Ovary (tissue), 7 donors: ENCODE measurements at regions not wholly inside any gene's neighbourhood (a gene's known extent, or its start where the extent isn't known, plus 50 kb on each side); places are given as distances from the start of the nearest gene placed in this dataset.
"Not testable (repeated sequence)": the region's sequence is repeated elsewhere in the genome, so short reads cannot be mapped to it uniquely, and the experiment has no call there.

Experiments used
- DNase-seq, 5 donors: peaks; one replicate each; pipeline ENCODE4 v3.0.0-alpha.2; 2019 to 2020
- H3K27ac ChIP-seq, 2 donors: fragments of 200-600 bp; one replicate each; pipeline versions ENCODE4 v1.5.1 to v1.8.0; 2019 to 2022
- H3K27me3 ChIP-seq: fragments of 200-600 bp; one replicate; pipeline ENCODE4 v1.8.0; 2022
- H3K36me3 ChIP-seq: fragments of 200-600 bp; sonication (generic); one replicate; pipeline ENCODE4 v1.5.1; 2019
- H3K4me1 ChIP-seq: one replicate; pipeline ENCODE4 v1.8.1; 2013; ENCODE audit warnings: mild to moderate bottlenecking, moderate library complexity; ENCODE audit not compliant: insufficient read depth
- H3K4me3 ChIP-seq: fragments of 200-600 bp; sonication (generic); one replicate; pipeline ENCODE4 v1.5.1; 2017
- H3K9me3 ChIP-seq, 2 donors: fragments of 200-600 bp in 1 of 2; sonication (generic) in 1 of 2; one replicate each; pipeline versions ENCODE4 v1.5.1 to v1.8.1; 2013 to 2019; ENCODE audit warnings: mild to moderate bottlenecking in 1 of 2, moderate library complexity in 1 of 2
- CTCF ChIP-seq, 3 donors: fragments of 450-650 bp in 2 of 3; fragments of 200-600 bp in 1 of 3; IDR thresholded peaks; one replicate each; pipeline versions ENCODE4 v1.5.1 to v1.8.0; 2016 to 2022; ENCODE audit warnings: antibody characterized with exemption in 3 of 3, mild to moderate bottlenecking in 1 of 3
- EP300 ChIP-seq: sonication (generic); formaldehyde crosslinking; IDR thresholded peaks from one replicate; pipeline ENCODE4 v1.6.1; 2017; ENCODE audit warnings: antibody characterized with exemption
- POLR2A ChIP-seq: fragments of 450-650 bp; IDR thresholded peaks from one replicate; pipeline ENCODE4 v1.6.1; 2017; ENCODE audit warnings: antibody characterized with exemption, mild to moderate bottlenecking, moderate library complexity
- WGBS, 3 donors: extraction: QIAGEN DNeasy Blood & Tissue Kit in 1 of 3; methylation state at CpG; one replicate each; pipeline versions ENCODE4 v1.1.5 to v1.1.7; 2013 to 2017; 5-methylcytosine and 5-hydroxymethylcytosine counted together
- intact Hi-C, 4 donors: fragments of 100-400 bp; cut with DNase I; formaldehyde crosslinking; loops; one replicate each; pipeline versions ENCODE4 v1.11.0 to v1.15.1; 2022 to 2023
- donor health status: DM: no; HTN: no; CAD: no; lungs with moderate emphysema.
- donor health status: DM: no; HTN: no; CAD: no.
- donor health status: Bipolar disorder and iron deficiency.
- donor health status: DM: no; HTN: no; CAD: no.
- donor health status: DM: yes; HTN: yes; CAD: no.

GRCh38 chr2:16219292-16219975 is 279.1 kb downstream of the MYCN start:
- Histone ChIP-seq H3K27ac (no peak overlapping the region), H3K4me1 (no peaks in the 10 kb centered on the region), H3K36me3 (no peaks in the 10 kb centered on the region), H3K4me3 (no peak overlapping the region), H3K9me3 (no peaks in the 10 kb centered on the region), H3K27me3 (no peaks in the 10 kb centered on the region)
- DNase-seq, result no peak
- 91 to 94% (median 93%) methylated on average over 9 of the region's 9 CpGs for WGBS, 3 donors
- TF ChIP-seq EP300 (no peak), CTCF (IDR thresholded peaks at IDR 0.05) (no peak), POLR2A (no peak)
- intact Hi-C loops, result no loop called here

DNA sequence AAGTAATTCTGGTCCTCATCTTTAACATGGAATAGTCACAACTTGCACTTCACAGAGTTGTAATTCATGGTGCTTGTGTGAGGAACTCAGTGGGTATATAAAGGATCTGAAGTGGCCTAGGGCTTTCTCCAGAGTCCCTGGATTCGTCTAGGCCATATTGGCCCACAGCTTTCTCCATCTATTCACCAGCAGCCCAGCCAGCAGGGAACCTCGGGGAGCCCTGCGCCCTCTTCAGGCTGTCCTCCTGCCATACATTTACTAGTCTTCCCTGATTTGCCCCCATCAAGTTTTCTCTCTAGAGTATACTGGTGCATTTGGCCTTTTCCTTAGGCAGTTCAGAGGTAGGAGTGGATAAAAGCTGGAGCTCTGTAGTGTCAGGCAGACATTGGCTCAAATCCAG is 278.3 kb downstream of the MYCN start:
- TF ChIP-seq POLR2A (no peak), EP300 (no peak), CTCF (IDR thresholded peaks at IDR 0.05) (no peak)
- intact Hi-C loops, result no loop called here
- WGBS, 3 donors, result 45 to 52% (median 45%) methylated on average over 3 of the region's 3 CpGs
- Histone ChIP-seq H3K9me3 (no peaks in the 10 kb centered on the region), H3K4me1 (no peaks in the 10 kb centered on the region), H3K36me3 (no peaks in the 10 kb centered on the region), H3K27me3 (no peaks in the 10 kb centered on the region), H3K27ac (no peak overlapping the region), H3K4me3 (no peak overlapping the region)
- no peak for DNase-seq

DNA sequence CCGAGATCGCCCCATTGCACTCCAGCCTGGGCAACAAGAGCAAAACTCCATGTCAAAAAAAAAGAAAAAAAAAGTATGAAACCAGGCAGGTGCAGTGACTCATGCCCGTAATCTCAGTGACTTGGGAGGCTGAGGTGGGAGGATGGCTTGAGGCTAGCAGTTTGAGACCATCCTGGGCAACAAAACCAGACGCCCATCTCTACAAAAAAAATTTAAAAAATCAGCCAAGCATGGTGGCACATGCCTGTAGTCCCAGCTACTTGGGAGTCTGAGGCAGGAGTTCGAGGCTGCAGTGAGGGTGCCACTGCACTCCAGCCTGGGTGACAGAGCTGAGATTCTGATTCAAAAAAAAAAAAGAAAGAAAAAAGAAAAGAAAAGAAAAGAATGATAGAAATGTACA is 277.8 kb downstream of the MYCN start:
- no peak for DNase-seq
- Histone ChIP-seq H3K36me3 (no peaks in the 10 kb centered on the region), H3K27ac (no peak overlapping the region), H3K9me3 (no peaks in the 10 kb centered on the region), H3K27me3 (no peaks in the 10 kb centered on the region), H3K4me3 (no peak overlapping the region), H3K4me1 (no peaks in the 10 kb centered on the region)
- no peak for TF ChIP-seq POLR2A
- TF ChIP-seq CTCF (IDR thresholded peaks at IDR 0.05), result no peak
- TF ChIP-seq EP300, result no peak
- intact Hi-C loops, result no loop called here
- 70 to 83% (median 73%) methylated on average over 5 of the region's 5 CpGs for WGBS, 3 donors

- H3K27ac ChIP-seq, H3K4me1 ChIP-seq, H3K36me3 ChIP-seq, H3K27me3 ChIP-seq, H3K9me3 ChIP-seq, intact Hi-C loops, DNase-seq, H3K4me3 ChIP-seq: not testable (repeated sequence)
- WGBS, 3 donors, result 93 to 97% (median 95%) methylated on average over 8 of the region's 8 CpGs
Measured at GRCh38 chr2:16217741-16218140, 277.4 kb downstream of the MYCN start.

DNA sequence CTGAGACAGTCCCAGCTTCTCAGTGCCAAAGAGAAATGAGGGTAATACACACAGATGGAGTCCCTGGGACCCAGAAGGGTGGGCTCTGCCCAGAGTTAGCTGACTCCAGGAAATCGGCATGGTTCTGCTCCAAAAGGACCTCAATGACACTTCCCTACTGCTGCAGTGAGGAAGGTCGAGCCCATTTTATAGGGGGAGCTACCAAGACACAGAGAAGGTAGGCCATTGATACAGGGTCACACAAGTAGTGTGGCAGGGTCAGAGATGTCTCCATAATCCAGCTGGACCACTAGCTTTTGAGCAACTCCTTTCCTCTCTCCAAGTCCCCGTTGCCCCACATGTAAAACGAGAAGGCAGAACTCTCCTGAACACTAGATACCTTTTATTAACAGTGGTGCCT is 276.9 kb downstream of the MYCN start:
- WGBS, 3 donors, result 86 to 93% (median 91%) methylated on average over 4 of the region's 4 CpGs
- H3K27ac ChIP-seq, result no peak overlapping the region
- H3K36me3 ChIP-seq, result no peaks in the 10 kb centered on the region
- H3K4me3 ChIP-seq, result no peak overlapping the region
- DNase-seq, result no peak
- TF ChIP-seq EP300 (no peak), POLR2A (no peak), CTCF (IDR thresholded peaks at IDR 0.05) (no peak)
- H3K27me3 ChIP-seq, result no peaks in the 10 kb centered on the region
- intact Hi-C loops, result no loop called here
- no peaks in the 10 kb centered on the region for H3K4me1 ChIP-seq
- no peaks in the 10 kb centered on the region for H3K9me3 ChIP-seq
